ENCODE measurements at regions not wholly inside any gene's neighbourhood (a gene's known extent, or its start where the extent isn't known, plus 50 kb on each side); places are given as distances from the start of the nearest gene placed in this dataset.

- Histone ChIP-seq H3K27ac (ENCODE audit: insufficient read length, low read depth, low read length) (no peak overlapping the region), H3K79me1 (ENCODE audit: insufficient read depth, low read depth, low read length, poor library complexity, severe bottlenecking) (no peaks in the 10 kb centered on the region), H3K56ac (ENCODE audit: insufficient read length, low read depth, low read length) (no peak overlapping the region), H3K4ac (ENCODE audit: low read depth, low read length) (no peak overlapping the region), H3K9me3 (ENCODE audit: control insufficient read depth, low read depth, low read length) (no peaks in the 10 kb centered on the region), H2AK5ac (ENCODE audit: insufficient read length, low read length) (no peak overlapping the region), H4K20me1 (ENCODE audit: control insufficient read depth, insufficient read depth, insufficient read length) (no peaks in the 10 kb centered on the region), H3K23ac (ENCODE audit: insufficient read length, low read depth, low read length) (no peak overlapping the region), H3K14ac (ENCODE audit: insufficient read depth, low read length) (no peak overlapping the region), H3K27me3 (ENCODE audit: insufficient read depth, low read length) (no peaks in the 10 kb centered on the region), H2BK12ac (ENCODE audit: insufficient read length, low read depth, low read length) (no peak overlapping the region), H4K91ac (ENCODE audit: insufficient read length, low read depth, low read length) (no peak overlapping the region), H2BK15ac (ENCODE audit: low read depth, low read length) (no peak overlapping the region), H3K79me2 (ENCODE audit: insufficient read depth, low read length) (no peaks in the 10 kb centered on the region), H3T11ph (ENCODE audit: low read length) (no peak overlapping the region), H2AFZ (ENCODE audit: low read length) (no peak overlapping the region), H3K4me2 (ENCODE audit: insufficient read depth, insufficient read length, low read length) (no peak overlapping the region), H2BK20ac (ENCODE audit: low read depth, low read length, poor library complexity, severe bottlenecking) (no peak overlapping the region), H3K9ac (ENCODE audit: extremely low read depth, insufficient read length, low read length) (no peak overlapping the region), H4K5ac (ENCODE audit: insufficient read length, low read depth, low read length) (no peak overlapping the region), H2BK5ac (ENCODE audit: insufficient read length, low read length) (no peak overlapping the region), H3K18ac (ENCODE audit: insufficient read length, low read depth, low read length) (no peak overlapping the region), H3K23me2 (ENCODE audit: insufficient read length, low read depth, low read length, poor library complexity, severe bottlenecking) (no peaks in the 10 kb centered on the region), H2BK120ac (ENCODE audit: low read depth, low read length, poor library complexity, severe bottlenecking) (no peak overlapping the region), H4K8ac (replicated peaks; ENCODE audit: insufficient read length, low read depth, low read length) (no peak overlapping the region), H3K4me1 (ENCODE audit: insufficient read depth, low read length) (no peaks in the 10 kb centered on the region)
- H3K36me3 Mint-ChIP-seq (ENCODE audit: insufficient read depth in 1 of 3, low read depth in 3 of 3), result no peaks in the 10 kb centered on the region; a peak in 1 of 7 replicates
- TF ChIP-seq CTCF (conservative IDR thresholded peaks at IDR 0.05), result no peak
- H3K4me1 Mint-ChIP-seq, result peaks cover 8 to 9% of the 10 kb centered on the region in 2 experiments
- no peaks in the 10 kb centered on the region for H3K9me3 Mint-ChIP-seq
- H3K27ac Mint-ChIP-seq, result no peak overlapping the region
- DNase-seq, result no peak
- H3K4me3 Mint-ChIP-seq, result no peak overlapping the region
- no CpG with 5 or more reads among the region's 5 CpGs for WGBS (ENCODE audit: extremely low coverage, insufficient read length, low lambda C conversion rate)
- no peaks in the 10 kb centered on the region for H3K27me3 Mint-ChIP-seq (ENCODE audit: low read depth)
Observed at GRCh38 chr14:25846246-25846645, 751.6 kb downstream of the NOVA1 start.

Measured in H9 (cell line).